ENCODE measurements at regions not wholly inside any gene's neighbourhood (a gene's known extent, or its start where the extent isn't known, plus 50 kb on each side); places are given as distances from the start of the nearest gene placed in this dataset.
"Not testable (repeated sequence)": the region's sequence is repeated elsewhere in the genome, so short reads cannot be mapped to it uniquely, and the experiment has no call there.

- DNase-seq (ENCODE audit: low read depth): no peak
These were observed 82.0 kb upstream of the HAPLN1 start for GRCh38 chr5:83802686-83803085.

GRCh38 chr5:83800201-83800600, 79.5 kb upstream of the HAPLN1 start:
- DNase-seq (ENCODE audit: low read depth): no peak

DNA sequence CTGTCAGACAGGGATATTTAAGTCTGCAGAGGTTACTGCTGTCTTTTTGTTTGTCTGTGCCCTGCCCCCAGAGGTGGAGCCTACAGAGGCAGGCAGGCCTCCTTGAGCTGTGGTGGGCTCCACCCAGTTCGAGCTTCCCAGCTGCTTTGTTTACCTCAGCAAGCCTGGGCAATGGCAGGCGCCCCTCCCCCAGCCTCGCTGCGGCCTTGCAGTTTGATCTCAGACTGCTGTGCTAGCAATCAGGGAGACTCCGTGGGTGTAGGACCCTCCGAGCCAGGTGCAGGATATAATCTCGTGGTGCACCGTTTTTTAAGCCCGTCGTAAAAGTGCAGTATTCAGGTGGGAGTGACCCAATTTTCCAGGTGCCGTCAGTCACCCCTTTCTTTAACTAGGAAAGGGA, 78.4 kb upstream of the HAPLN1 start:
- DNase-seq (ENCODE audit: low read depth): not testable (repeated sequence)

DNA sequence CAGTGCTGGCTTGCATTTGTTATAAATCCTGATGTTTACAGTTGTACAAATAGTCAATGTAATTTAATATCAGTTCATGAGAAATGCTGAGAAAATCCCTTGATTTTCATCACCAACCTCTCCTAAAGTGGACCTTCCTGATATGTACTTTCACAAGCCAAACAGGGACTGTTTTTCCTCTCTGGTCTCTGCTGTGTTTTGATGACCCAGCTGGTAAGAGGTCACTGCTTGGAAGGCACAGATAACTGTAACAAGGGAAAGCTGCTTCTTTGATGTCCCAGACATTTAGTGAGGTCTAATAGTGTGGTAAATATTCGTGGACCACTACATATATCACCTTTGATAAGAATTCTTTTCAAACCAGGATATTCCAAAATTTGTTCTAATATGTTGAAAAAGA, 68.7 kb upstream of the HAPLN1 start:
- DNase-seq (ENCODE audit: low read depth): no peak

DNA sequence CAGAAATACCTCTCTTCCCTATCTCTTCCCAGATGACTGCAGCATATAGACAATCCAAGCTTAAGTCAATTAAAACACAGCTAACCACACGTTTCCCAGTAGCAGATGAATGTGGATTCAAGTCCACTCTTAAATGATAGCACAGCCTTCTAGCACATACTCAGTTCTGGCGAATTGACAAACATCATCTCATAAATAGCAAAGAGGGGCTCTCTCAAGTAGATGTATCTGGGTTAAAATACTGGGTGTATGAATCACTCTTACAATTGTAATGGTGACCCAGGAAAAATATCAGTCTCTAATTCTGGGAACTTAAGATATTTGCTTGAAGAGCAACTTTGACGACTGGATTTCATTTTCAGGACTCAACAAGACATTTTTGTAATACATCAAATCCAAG, 67.0 kb upstream of the HAPLN1 start:
- DNase-seq (ENCODE audit: low read depth): no peak

DNA sequence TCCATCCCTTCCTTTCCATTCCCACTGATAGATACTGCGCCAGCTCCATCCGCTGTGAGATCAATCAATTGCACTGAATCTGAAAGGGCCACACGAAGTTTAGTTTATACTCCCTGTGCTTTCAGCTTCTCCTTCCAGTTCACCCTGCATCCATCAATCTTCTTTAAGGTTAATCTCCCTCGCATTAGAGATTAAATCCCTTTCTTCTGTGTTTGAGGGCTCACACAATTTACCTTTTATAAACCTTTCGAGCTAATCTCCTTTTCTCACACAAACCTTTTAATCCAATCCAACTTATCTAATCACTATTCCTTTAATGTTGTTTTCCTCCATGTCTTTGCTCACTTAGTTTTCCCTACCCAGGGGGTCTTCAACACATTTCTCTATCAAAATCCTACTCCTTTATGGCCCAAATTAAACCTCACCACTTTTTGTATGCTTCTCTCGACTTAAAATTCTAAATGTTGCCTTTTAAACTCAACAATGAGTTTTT, 64.6 kb upstream of the HAPLN1 start:
- DNase-seq (ENCODE audit: low read depth): no peak

GRCh38 chr5:83780699-83781350, 60.2 kb upstream of the HAPLN1 start:
- no peak for DNase-seq (ENCODE audit: low read depth)

DNA sequence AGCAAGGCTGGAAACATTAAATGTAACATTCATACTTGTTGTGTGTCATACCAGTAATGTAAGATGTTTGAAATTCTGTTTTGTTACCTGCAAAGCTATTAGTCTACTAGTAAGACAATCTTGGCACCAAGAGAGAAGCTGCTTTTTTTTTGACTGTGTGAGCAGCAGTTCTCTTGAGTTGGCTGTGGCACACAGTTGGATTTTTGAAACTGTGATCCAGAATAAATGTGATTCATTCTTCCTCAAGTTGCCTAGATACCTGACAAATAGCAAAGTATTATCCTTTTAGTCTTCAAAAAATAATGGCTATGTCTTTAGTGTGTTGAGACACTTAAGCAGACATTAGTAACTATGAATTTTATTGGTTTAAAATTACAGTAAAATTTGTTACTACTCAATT, 57.2 kb upstream of the HAPLN1 start:
- no peak for DNase-seq (ENCODE audit: low read depth)

- no peak for DNase-seq (ENCODE audit: low read depth)
These were observed 55.9 kb upstream of the HAPLN1 start for GRCh38 chr5:83776437-83777031.

Measured in renal cortical epithelial cell (primary cell).